ENCODE measurements at regions not wholly inside any gene's neighbourhood (a gene's known extent, or its start where the extent isn't known, plus 50 kb on each side); places are given as distances from the start of the nearest gene placed in this dataset.

GRCh38 chr12:53803194-53803593, 51.4 kb upstream of the CISTR start:
- no peak for TF ChIP-seq POLR2A (IDR thresholded peaks at IDR 0.05; ENCODE audit: low read depth, low read length)
- FAIRE-seq = no peak

GRCh38 chr12:53803703-53804102, 51.9 kb upstream of the CISTR start:
- no peak for DNase-seq (ENCODE audit: insufficient read length, low spot score)
- no peak for TF ChIP-seq POLR2A (IDR thresholded peaks at IDR 0.05; ENCODE audit: low read depth, low read length)
- FAIRE-seq = no peak

More at GRCh38 chr12:53803194-53803593, 51.4 kb upstream of the CISTR start:
- no peak for DNase-seq (ENCODE audit: insufficient read length, low spot score)

GRCh38 chr12:53804429-53804828, 52.6 kb upstream of the CISTR start:
- DNase-seq (ENCODE audit: insufficient read length, low spot score) = no peak
- no peak for FAIRE-seq
- no peak for TF ChIP-seq POLR2A (IDR thresholded peaks at IDR 0.05; ENCODE audit: low read depth, low read length)

- TF ChIP-seq POLR2A (IDR thresholded peaks at IDR 0.05; ENCODE audit: low read depth, low read length) = no peak
- FAIRE-seq (no peak), DNase-seq (ENCODE audit: insufficient read length, low spot score) (no peak)
Observed at GRCh38 chr12:53805067-53805466, 53.3 kb upstream of the CISTR start.

- no peak for TF ChIP-seq POLR2A (IDR thresholded peaks at IDR 0.05; ENCODE audit: low read depth, low read length)
- DNase-seq (ENCODE audit: insufficient read length, low spot score) = no peak
- FAIRE-seq = no peak
Observed at GRCh38 chr12:53805791-53806190, 54.0 kb upstream of the CISTR start.

GRCh38 chr12:53806721-53807120, 54.9 kb upstream of the CISTR start:
- DNase-seq (ENCODE audit: insufficient read length, low spot score) = no peak
- no peak for FAIRE-seq
- no peak for TF ChIP-seq POLR2A (IDR thresholded peaks at IDR 0.05; ENCODE audit: low read depth, low read length)

GRCh38 chr12:53807322-53807860, 55.6 kb upstream of the CISTR start:
- no peak for TF ChIP-seq POLR2A (IDR thresholded peaks at IDR 0.05; ENCODE audit: low read depth, low read length)
- DNase-seq (ENCODE audit: insufficient read length, low spot score) (no peak), FAIRE-seq (no peak)

- no peak for FAIRE-seq
- no peak for DNase-seq (ENCODE audit: insufficient read length, low spot score)
- TF ChIP-seq POLR2A (IDR thresholded peaks at IDR 0.05; ENCODE audit: low read depth, low read length) = no peak
Observed at GRCh38 chr12:53808023-53808705, 56.4 kb upstream of the CISTR start.

- FAIRE-seq = no peak
- no peak for TF ChIP-seq POLR2A (IDR thresholded peaks at IDR 0.05; ENCODE audit: low read depth, low read length)
- no peak for DNase-seq (ENCODE audit: insufficient read length, low spot score)
Observed at GRCh38 chr12:53809005-53809404, 57.2 kb upstream of the CISTR start.

- DNase-seq (ENCODE audit: insufficient read length, low spot score) (no peak), FAIRE-seq (no peak)
- no peak for TF ChIP-seq POLR2A (IDR thresholded peaks at IDR 0.05; ENCODE audit: low read depth, low read length)
Observed at GRCh38 chr12:53810950-53811349, 59.2 kb upstream of the CISTR start.

- FAIRE-seq (no peak), DNase-seq (ENCODE audit: insufficient read length, low spot score) (no peak)
- no peak for TF ChIP-seq POLR2A (IDR thresholded peaks at IDR 0.05; ENCODE audit: low read depth, low read length)
Observed at GRCh38 chr12:53811606-53812005, 59.8 kb upstream of the CISTR start.

GRCh38 chr12:53816360-53817020, 64.7 kb upstream of the CISTR start:
- FAIRE-seq (no peak), DNase-seq (ENCODE audit: insufficient read length, low spot score) (no peak)
- no peak for TF ChIP-seq POLR2A (IDR thresholded peaks at IDR 0.05; ENCODE audit: low read depth, low read length)

- no peak for TF ChIP-seq POLR2A (IDR thresholded peaks at IDR 0.05; ENCODE audit: low read depth, low read length)
- DNase-seq (ENCODE audit: insufficient read length, low spot score) (no peak), FAIRE-seq (no peak)
Observed at GRCh38 chr12:53817021-53817389, 65.2 kb upstream of the CISTR start.

- FAIRE-seq (peak; percentile 89), DNase-seq (ENCODE audit: insufficient read length, low spot score) (peak; percentile 48)
- no peak for TF ChIP-seq POLR2A (IDR thresholded peaks at IDR 0.05; ENCODE audit: low read depth, low read length)
Observed at GRCh38 chr12:53820514-53821306, 68.9 kb upstream of the CISTR start.
